ENCODE measurements at regions not wholly inside any gene's neighbourhood (a gene's known extent, or its start where the extent isn't known, plus 50 kb on each side); places are given as distances from the start of the nearest gene placed in this dataset.

DNA sequence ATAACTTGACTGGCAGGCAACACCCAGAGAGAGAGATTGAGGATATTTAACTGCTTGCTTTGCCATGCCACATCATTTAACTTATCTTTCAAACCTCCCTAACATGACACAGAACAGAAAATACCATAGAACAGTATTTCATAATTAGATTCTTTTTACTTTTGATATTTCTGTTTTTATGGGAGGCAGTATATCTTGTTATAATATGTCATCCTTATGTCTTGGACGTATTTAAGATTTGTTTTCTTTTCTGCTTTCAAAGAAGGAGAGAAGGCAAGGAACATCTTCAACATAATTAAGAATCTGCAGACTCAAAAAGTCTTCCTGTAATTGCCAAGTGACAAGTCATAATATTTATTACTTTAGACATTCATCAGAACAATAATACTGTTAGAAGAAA is 1283.7 kb downstream of the GRIK2 start:
- Histone ChIP-seq H3K9ac (ENCODE audit: low read depth in 1 of 2, low read length in 2 of 2) (no peak overlapping the region), H3K27me3 (ENCODE audit: control insufficient read depth in 4 of 4, insufficient read depth in 4 of 4, low read length in 3 of 4) (no peaks in the 10 kb centered on the region), H3K4me3 (ENCODE audit: low read depth in 1 of 3, low read length in 3 of 3) (no peak overlapping the region), H3K4me1 (ENCODE audit: control insufficient read depth in 4 of 4, insufficient read depth in 4 of 4, low read length in 3 of 4) (peaks cover 0 to 19% (median 15%) of the 10 kb centered on the region in 4 donors), H3K27ac (ENCODE audit: low read depth in 1 of 2, low read length in 2 of 2) (no peak overlapping the region), H3K9me3 (ENCODE audit: control insufficient read depth in 4 of 4, low read length in 3 of 4) (no peaks in the 10 kb centered on the region), H3K36me3 (ENCODE audit: control insufficient read depth in 4 of 4, insufficient read depth in 3 of 4, low read depth in 1 of 4, low read length in 3 of 4) (no peaks in the 10 kb centered on the region)
- WGBS: 71% methylated on average over 1 of the region's 1 CpG
- TF ChIP-seq HNF4A (conservative IDR thresholded peaks at IDR 0.05) (no peak), RXRA (IDR thresholded peaks at IDR 0.05) (no peak), TAF1 (conservative IDR thresholded peaks at IDR 0.05) (no peak), NR2F2 (IDR thresholded peaks at IDR 0.05) (no peak), FOXA2 (IDR thresholded peaks at IDR 0.05) (no peak), JUND (IDR thresholded peaks at IDR 0.05) (no peak)
- TF ChIP-seq, protein P1, sequence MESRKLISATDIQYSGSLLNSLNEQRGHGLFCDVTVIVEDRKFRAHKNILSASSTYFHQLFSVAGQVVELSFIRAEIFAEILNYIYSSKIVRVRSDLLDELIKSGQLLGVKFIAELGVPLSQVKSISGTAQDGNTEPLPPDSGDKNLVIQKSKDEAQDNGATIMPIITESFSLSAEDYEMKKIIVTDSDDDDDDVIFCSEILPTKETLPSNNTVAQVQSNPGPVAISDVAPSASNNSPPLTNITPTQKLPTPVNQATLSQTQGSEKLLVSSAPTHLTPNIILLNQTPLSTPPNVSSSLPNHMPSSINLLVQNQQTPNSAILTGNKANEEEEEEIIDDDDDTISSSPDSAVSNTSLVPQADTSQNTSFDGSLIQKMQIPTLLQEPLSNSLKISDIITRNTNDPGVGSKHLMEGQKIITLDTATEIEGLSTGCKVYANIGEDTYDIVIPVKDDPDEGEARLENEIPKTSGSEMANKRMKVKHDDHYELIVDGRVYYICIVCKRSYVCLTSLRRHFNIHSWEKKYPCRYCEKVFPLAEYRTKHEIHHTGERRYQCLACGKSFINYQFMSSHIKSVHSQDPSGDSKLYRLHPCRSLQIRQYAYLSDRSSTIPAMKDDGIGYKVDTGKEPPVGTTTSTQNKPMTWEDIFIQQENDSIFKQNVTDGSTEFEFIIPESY (IDR thresholded peaks at IDR 0.05): no peak
- TF ChIP-seq, protein P2, sequence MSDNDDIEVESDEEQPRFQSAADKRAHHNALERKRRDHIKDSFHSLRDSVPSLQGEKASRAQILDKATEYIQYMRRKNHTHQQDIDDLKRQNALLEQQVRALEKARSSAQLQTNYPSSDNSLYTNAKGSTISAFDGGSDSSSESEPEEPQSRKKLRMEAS (IDR thresholded peaks at IDR 0.05): no peak
- DNase-seq (ENCODE audit: low spot score): no peak

DNA sequence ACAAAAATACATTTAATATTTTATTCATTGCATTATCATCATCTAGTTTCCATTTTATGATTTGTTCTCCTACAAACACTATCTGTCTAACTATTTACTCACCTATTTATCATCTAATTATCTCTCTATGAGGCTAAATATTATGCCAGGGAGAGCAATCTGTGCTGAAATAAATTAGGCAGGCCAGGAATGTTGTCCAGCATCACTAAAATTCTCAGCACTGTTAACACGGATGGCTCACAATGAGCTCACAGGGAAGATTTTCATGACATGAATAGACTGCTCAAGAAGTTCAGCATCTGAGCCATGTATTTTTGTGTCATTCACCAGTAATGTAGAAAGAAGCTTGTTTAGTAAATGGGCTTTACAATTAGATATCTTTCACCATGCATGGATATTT is 1277.2 kb downstream of the GRIK2 start:
- WGBS: 86% methylated on average over 1 of the region's 1 CpG
- DNase-seq (ENCODE audit: low spot score): no peak
- H3K9me3 ChIP-seq (ENCODE audit: control insufficient read depth in 4 of 4, low read length in 3 of 4): no peaks in the 10 kb centered on the region
- no peak overlapping the region for H3K9ac ChIP-seq (ENCODE audit: low read depth in 1 of 2, low read length in 2 of 2)
- no peaks in the 10 kb centered on the region for H3K4me1 ChIP-seq (ENCODE audit: control insufficient read depth in 4 of 4, insufficient read depth in 4 of 4, low read length in 3 of 4)
- H3K27ac ChIP-seq (ENCODE audit: low read depth in 1 of 2, low read length in 2 of 2): no peak overlapping the region
- no peak for TF ChIP-seq RXRA (IDR thresholded peaks at IDR 0.05)
- TF ChIP-seq, protein P1 (IDR thresholded peaks at IDR 0.05): no peak
- TF ChIP-seq, protein P2 (IDR thresholded peaks at IDR 0.05): no peak
- no peak for TF ChIP-seq HNF4G (IDR thresholded peaks at IDR 0.05)
- TF ChIP-seq, protein P3, sequence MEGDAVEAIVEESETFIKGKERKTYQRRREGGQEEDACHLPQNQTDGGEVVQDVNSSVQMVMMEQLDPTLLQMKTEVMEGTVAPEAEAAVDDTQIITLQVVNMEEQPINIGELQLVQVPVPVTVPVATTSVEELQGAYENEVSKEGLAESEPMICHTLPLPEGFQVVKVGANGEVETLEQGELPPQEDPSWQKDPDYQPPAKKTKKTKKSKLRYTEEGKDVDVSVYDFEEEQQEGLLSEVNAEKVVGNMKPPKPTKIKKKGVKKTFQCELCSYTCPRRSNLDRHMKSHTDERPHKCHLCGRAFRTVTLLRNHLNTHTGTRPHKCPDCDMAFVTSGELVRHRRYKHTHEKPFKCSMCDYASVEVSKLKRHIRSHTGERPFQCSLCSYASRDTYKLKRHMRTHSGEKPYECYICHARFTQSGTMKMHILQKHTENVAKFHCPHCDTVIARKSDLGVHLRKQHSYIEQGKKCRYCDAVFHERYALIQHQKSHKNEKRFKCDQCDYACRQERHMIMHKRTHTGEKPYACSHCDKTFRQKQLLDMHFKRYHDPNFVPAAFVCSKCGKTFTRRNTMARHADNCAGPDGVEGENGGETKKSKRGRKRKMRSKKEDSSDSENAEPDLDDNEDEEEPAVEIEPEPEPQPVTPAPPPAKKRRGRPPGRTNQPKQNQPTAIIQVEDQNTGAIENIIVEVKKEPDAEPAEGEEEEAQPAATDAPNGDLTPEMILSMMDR (IDR thresholded peaks at IDR 0.05; ENCODE audit: low read depth, low read length, missing input control): no peak
- TF ChIP-seq FOXA2 (IDR thresholded peaks at IDR 0.05): no peak
- TF ChIP-seq, protein P4, sequence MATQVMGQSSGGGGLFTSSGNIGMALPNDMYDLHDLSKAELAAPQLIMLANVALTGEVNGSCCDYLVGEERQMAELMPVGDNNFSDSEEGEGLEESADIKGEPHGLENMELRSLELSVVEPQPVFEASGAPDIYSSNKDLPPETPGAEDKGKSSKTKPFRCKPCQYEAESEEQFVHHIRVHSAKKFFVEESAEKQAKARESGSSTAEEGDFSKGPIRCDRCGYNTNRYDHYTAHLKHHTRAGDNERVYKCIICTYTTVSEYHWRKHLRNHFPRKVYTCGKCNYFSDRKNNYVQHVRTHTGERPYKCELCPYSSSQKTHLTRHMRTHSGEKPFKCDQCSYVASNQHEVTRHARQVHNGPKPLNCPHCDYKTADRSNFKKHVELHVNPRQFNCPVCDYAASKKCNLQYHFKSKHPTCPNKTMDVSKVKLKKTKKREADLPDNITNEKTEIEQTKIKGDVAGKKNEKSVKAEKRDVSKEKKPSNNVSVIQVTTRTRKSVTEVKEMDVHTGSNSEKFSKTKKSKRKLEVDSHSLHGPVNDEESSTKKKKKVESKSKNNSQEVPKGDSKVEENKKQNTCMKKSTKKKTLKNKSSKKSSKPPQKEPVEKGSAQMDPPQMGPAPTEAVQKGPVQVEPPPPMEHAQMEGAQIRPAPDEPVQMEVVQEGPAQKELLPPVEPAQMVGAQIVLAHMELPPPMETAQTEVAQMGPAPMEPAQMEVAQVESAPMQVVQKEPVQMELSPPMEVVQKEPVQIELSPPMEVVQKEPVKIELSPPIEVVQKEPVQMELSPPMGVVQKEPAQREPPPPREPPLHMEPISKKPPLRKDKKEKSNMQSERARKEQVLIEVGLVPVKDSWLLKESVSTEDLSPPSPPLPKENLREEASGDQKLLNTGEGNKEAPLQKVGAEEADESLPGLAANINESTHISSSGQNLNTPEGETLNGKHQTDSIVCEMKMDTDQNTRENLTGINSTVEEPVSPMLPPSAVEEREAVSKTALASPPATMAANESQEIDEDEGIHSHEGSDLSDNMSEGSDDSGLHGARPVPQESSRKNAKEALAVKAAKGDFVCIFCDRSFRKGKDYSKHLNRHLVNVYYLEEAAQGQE (IDR thresholded peaks at IDR 0.05): no peak
- no peak for TF ChIP-seq NR2F2 (IDR thresholded peaks at IDR 0.05)
- TF ChIP-seq TAF1 (conservative IDR thresholded peaks at IDR 0.05): no peak
- TF ChIP-seq, protein P5, sequence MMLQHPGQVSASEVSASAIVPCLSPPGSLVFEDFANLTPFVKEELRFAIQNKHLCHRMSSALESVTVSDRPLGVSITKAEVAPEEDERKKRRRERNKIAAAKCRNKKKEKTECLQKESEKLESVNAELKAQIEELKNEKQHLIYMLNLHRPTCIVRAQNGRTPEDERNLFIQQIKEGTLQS (IDR thresholded peaks at IDR 0.05): no peak
- TF ChIP-seq FOXA1 (IDR thresholded peaks at IDR 0.05): no peak
- no peak for TF ChIP-seq EGR1 (IDR thresholded peaks at IDR 0.05; ENCODE audit: low read depth in 2 of 2)
- TF ChIP-seq GABPA (IDR thresholded peaks at IDR 0.05 in 1 of 2, conservative IDR thresholded peaks at IDR 0.05 in 1 of 2): no peak
- TF ChIP-seq RAD21 (IDR thresholded peaks at IDR 0.05): no peak
- no peak for TF ChIP-seq YY1 (IDR thresholded peaks at IDR 0.05)
- no peak for TF ChIP-seq HNF4A (conservative IDR thresholded peaks at IDR 0.05)
- no peaks in the 10 kb centered on the region for H3K27me3 ChIP-seq (ENCODE audit: control insufficient read depth in 4 of 4, insufficient read depth in 4 of 4, low read length in 3 of 4)
- no peak overlapping the region for H3K4me3 ChIP-seq (ENCODE audit: low read depth in 1 of 3, low read length in 3 of 3)
- H3K36me3 ChIP-seq (ENCODE audit: control insufficient read depth in 4 of 4, insufficient read depth in 3 of 4, low read depth in 1 of 4, low read length in 3 of 4): no peaks in the 10 kb centered on the region

Data from liver (tissue), 8 donors.